Kasumi-1 (cell line): ENCODE measurements at regions not wholly inside any gene's neighbourhood (a gene's known extent, or its start where the extent isn't known, plus 50 kb on each side); places are given as distances from the start of the nearest gene placed in this dataset.

Source experiments
- DNase-seq, 2 experiments: peaks; one replicate each; lab custom pipeline; 2025; lab: John Stamatoyannopoulos, UW

DNA sequence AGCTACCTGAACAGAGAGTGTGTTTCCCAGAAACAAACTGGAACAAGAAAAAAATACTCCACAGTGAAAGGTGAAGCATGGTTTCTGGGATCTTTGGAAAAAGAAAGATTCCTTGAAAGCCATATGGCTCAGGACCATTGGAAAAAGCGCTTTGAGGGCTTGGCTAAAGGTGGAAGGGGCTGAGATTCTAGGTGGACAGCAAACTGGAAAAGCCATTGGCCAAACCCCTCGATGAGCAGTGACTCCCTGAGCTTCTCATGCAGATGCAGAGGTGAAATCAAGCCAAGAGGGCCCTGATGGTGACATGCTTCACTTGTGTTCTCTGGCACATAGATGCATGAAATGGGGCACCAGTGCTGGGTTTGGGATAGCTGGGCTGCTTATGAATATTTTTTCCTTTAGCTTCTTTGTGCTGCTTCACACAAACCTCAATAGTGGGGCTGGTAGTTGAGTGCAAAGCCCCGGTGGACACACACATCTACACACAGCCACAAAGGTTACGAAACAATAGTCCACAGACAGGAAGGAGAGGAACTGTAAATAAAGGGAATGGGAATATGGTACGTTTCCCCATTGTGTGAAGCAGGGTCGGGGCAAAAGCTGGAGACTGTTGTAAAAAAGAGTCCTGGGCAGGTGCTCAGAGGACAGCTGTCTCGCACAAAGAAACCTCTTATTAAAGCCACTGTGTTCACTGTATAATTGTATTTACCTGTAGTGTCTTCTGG, 117.8 kb downstream of the FOXA2 start:
- no peak for DNase-seq

DNA sequence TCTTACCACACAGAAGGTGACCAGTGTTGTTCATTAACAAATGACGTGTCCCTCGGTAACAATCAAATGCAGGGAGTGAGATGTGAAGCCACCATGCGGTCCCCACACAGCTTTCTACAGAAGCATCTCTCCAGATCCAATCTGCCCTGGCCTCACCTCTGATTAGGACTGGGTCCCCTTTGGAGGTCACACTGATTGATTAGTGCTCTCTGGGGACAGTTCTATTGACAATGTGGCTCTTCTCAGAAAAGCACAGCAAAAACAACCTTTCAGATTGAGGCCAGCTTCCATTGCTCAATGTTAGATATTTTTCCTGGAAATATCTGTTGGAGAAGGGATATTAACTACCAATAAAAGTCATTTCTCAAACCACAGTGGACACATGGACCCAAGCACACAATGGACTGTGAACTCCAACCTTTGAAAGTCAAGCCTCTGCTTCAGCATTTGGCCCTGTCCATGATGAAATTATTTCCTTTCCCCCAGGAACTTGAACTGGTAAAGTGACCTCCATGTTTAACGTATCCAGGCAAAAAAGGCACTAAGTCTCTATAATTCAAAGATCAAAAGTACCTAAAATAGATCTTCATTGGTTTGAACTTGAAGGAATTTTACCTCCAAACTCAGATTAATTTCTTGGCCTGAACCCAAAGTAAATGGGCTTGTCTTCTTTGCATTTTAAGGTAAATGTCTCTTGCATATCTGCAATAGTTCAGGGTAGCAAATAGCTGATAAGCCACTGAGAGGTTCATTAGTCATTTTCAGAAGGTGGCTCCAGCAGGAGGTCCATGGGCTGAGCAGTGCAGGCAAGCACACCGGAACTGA, 118.5 kb downstream of the FOXA2 start:
- DNase-seq = no peak

DNA sequence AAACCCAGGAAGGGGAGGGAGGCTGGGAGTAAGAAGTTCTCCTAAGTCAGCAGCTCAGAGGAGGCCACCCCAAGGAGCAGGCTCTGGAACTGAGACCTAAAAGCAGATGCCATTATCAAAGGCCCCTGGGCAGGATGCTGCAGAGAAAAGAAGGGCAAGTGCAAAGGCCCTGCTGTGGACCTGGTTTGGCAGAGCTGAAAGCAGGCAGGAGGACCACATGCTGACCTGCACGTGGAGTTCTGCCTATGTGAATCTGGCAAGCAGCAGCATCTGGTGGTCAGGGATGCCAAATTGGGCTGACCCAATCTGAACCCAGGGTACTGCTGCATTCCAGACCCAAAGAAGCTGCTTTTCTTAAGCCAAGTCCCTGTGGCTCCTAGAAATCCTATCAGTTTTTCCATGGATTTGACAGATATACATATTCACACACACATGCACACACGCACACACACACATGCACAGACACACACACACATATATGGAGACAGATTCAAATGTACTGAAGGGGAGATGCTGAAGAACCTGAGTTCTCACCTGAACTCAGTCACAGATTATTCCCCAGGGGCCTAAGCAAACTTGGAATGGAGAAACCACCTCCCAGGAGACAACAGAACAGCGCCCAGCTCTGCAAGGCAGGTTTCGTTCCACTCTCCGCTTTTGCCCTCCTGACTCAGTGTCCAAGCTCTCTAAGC, 119.9 kb downstream of the FOXA2 start:
- DNase-seq = no peak

DNA sequence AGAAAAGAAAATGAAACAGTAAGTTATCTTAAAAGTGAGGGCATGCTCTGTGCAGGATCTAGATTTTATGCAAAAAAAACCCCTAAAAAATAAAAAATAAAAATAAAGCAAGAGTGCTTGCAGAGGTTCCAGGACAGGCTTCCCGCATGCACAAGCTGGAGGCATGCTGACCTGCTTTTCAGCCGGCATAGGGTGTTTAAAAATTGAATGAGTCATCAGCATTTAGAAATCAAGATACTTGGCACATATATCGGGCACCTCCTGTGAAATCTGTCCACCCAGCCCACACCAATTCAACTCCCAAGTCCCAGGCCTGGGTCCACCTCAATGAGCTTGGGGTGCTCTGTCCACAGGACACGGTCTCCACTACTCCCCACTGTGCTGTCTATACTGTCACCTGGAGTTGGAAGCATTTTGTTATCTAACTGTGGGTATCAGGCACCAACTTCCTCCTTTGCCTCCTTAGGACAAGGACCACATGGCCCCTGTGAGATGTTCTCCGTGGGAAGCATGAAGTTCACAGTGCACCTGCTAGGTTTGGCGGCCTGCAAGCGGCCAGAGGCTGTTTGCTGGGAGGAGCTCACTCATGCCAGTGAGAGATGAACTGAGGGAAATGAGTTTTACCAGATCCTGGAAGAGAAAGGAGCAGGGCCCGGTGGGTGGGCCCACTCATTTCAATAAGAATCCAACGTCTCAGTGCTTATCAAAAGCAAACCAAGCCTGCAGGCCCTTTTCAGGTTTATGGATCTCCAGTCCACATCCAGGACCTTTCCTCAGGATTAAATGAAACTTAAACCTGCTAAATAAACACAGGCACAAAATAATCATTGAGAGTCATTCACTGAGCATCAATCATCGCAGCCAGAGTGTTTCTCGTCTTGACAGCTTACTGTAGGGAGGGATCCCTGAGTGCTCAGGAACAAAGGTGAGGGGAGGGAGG, 121.1 kb downstream of the FOXA2 start:
- no peak for DNase-seq

DNA sequence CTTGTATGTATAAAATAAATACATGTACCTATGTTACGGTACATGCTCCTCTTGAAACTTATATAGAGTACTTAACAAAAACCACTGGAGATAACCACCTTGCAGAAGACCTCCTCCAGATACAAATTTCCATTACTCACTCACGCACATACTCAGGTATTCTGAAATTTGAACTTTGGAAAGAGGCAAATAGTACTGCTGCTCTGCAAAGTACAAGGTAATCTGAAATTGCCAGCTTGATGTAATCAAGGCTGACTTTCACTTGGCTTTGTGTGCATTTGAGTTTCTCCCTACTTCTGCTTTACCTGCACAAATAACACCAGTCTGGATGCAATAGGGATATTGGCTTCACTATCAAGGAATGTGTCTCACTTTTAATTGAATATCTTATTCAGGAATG, 123.6 kb downstream of the FOXA2 start:
- no peak for DNase-seq

DNA sequence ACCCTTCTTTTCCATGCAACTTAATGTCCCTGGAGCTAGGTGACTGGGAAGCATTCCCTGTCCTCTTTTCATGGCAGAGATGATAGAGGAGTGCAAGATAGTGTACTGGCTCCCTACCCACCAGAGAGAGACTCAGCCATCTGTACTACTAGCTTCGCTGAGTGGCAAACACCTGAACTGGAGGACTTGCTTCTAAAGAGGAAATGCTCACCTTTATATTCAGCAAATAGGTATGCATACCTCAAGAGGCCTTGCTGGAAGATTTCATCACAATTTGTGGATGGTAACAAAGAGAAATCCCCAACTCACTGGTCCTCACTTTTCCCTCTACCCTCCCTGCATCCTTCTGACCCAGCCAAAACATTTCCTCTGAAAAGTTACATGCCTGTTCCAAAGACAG, 124.1 kb downstream of the FOXA2 start:
- DNase-seq = no peak

DNA sequence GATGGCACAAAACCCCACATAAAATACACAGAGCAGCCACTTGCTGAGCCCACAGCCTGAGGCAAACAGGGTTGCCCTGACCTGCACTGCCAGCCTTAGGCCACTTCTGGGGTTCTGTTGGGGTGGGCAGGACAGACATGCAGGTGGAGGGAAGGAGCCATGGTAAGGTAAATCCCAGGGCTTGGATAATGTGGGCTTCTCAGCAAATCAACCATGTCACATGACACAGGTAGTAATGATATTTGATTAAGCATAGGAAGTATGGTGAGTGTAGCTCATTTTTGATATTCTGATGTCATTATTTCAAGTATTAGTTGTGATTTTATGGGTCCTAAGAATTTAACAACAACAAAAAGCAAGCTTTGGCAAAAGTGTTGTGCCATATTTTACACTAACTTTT, 124.6 kb downstream of the FOXA2 start:
- DNase-seq = no peak

DNA sequence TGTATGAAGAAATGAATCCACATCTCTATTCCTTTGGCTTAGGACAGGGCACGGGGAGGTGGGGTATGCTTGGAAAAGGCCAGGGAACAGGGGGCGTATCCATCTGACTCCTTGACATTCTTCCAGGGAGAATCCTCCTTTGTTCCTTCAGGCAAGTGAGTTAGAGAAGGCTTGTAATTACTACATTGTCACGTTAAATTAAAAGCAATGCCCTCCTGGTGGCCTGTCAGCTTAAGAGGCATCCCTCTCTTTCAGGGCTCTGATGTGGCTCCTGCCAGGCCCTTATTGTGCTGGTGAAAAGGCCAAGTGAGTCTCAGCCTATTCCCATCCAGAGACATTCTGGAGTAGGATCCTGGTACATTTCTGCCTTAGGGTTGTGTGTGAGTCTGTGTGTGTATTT, 128.3 kb downstream of the FOXA2 start:
- no peak for DNase-seq

DNA sequence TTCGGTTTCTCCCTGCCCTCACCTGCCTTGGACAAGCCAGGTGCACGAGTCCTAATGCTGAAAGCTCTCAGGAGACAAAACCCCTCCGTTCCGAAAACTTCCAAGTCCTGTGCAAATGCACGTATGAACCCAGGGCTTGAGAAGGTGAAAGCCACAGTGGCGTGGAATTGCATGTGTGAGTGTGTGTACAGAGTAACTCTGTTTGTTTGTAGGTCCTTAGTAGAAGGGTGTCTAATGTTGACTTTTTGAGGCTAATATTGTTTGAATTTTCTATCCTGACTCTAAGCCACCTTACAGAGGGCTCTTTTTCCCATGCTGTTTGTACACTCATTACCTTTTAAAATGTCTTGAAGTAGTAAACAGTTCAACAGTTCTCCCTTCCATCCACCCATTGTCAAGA, 129.1 kb downstream of the FOXA2 start:
- no peak for DNase-seq

DNA sequence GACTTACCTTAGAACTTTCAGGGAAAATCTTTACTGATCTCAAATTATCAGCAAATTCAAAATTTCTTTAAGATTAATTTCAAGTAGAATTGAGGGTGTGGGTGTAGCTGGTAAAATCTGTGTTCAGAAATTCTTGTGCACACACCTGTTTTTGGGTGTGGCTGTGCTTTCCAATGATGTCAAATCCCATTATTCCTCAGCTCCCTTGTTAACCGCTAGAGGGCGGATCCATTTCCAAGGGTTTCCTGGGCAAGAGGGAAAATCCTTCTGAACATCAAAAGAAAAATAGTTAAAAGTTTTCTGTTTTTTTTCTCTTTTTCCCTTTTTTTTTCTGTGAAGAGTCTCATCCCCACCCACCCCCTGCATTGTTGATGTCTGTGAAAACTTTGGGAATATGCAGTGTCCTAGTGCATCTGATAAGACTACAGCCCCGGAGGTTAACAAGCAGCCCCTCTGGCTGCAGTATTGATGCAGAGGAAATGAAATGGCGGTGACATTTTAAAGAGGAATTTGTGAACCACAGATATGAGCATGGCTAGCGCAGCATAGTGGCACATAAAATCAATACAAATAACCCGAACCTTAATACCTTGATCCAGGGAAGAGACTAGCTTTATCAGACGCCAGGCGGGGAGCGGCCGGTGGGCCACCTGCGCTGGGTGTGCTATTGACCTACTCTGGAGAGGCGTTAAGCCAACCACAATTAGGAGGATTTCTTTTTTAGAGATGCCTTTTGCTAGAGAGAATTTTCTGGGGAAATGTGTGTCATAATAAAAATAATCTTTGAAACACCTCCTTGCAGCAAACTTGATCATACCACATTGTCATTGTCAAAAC, 130.9 kb downstream of the FOXA2 start:
- no peak for DNase-seq

DNA sequence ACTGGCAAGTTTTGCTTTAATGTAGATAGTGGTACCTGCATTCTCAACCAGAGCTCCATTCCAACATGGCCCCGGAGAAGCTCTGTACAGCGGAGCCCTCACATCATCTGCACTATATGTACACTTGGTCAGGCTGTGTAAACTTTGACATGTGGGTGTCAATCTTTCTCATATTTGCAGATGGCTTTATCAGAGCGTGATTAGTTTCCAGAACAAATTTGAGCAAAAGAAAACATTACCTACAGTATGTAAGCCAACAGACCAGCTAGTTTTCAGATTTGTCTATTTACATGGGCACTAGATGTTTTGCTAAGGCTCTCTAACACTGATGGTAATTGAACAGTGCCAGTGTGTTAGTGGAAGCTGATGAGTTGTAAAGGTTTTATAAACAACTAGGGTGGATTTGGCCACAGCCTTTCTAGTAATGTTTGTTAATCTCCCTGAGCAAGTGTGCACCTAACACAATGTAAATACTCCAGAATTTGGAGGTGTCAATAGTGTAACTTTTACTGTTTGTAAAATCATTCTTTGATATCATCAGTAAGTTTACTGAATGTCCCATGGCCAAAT, 131.8 kb downstream of the FOXA2 start:
- DNase-seq = no peak

DNA sequence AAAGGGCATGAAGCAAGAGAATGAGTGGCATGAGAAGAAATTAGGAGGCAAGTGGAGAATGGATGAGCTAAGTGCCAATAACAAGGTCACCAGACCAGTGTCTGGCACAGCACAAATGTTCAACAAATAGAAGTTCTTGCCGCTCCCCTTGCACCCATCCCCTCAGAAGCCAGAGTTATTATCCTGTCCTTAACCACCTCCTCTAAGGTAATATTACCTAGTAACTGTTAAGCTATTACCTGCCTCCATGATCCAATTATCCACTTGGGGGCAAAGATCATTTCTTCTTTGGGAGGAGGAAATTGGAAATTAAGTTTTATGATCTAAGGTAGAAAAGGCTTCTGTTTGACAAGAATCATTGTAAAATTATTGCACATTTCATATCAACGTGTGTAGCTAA, 133.8 kb downstream of the FOXA2 start:
- no peak for DNase-seq

DNA sequence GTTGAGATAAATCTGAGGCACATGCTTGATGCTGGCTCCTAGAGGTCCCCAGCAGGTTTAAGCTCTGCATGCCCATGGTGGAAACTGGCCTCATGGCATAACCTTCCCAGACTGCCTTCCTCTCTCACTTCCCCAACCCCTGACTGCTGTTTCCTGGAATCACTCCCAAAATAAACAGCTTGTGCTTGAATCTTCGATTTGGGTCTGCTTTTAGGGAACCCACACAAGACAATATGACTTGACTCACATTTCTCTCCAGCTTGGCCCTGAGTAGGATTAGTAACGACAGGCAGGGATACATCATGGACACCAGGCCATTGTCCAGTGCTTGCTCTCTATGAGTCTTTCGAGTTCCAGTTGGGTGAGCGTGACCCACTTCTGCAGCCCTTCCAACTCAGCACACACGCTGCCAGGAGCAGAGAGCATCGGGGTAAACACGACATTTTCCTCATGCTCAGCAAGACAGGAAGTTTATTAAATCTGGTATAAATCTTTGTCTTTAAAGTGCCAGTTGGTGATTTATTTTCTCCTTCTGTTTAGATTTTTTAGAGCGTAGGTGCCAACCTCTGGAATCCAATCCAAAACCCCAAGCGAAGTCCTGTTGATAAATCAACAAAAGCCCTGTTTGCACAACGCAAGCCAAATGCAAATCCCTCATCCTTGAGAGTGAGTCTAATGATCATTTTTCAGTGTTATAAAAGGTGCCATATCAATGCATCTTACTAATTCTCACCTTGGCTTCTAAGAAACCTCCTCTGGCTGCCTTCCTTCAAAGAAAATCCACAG, 135.0 kb downstream of the FOXA2 start:
- no peak for DNase-seq

DNA sequence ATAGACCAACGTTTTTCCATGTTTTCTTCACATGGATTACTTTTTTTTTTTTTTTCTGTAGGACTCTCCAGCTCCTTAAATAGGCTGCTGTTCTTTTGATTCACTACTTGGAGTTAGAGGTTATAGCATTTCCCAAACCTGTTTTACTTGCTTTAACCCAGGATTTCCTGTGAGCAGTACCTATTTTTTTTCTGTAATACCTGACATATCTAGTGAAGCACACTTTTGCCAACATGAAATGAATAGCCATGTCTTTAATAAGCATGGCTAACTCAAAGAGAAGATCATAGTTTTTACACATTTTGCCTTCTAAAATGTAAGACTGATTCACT, 137.0 kb downstream of the FOXA2 start:
- no peak for DNase-seq

DNA sequence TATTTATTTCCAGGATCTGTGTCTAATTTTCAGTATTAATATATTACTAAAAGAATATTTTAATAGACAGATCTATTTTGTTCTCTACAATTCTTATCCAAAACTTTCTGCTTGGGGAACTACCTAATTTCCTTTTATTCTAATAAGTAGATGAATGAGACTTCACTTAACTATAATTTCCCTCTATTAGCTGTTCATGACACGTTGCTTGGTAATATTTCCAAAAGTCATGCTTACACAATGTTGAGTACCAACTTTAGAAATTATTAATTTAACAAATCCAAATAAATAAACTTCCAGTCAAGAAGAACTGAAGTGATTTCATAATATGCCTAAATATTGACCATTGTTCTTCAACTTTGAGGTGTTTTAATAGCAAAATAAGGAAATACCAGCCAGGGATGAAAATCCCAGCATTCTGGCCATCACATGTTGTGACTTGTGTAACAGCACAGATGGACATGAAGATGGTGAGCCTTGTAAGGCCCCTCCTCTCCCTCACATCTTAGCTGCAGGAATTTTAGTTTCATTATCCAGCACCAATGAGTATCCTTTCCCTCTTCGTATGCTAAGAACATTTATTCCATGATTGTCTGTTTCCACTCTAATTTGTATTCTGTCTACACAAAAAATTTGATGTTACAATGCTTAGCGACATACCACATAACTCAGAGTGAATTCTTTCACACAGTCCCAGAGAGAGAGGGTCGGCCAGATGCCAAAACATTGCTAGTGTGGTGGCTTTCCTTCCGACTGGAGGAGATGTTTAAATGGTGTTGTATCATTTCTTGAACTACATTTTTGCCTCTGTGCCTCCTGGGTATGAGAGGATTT, 137.5 kb downstream of the FOXA2 start:
- DNase-seq = no peak

DNA sequence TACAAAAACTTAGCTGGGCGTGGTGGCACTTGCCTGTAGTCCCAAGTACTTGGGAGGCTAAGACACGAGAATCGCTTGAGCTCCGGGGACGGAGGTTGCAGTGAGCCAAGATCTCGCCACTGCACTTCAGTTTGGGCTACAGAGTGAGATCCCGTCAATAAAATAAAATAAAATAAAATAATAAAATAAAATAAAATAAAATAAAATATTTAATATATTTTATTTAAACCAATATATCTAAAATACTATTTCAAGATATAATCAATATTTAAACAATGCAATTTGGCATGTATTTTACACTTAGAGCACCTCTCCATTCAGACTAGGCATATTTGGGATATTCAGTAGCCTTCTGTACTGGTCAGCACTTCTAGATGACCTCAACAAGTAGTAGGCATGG, 142.1 kb downstream of the FOXA2 start:
- DNase-seq = no peak

DNA sequence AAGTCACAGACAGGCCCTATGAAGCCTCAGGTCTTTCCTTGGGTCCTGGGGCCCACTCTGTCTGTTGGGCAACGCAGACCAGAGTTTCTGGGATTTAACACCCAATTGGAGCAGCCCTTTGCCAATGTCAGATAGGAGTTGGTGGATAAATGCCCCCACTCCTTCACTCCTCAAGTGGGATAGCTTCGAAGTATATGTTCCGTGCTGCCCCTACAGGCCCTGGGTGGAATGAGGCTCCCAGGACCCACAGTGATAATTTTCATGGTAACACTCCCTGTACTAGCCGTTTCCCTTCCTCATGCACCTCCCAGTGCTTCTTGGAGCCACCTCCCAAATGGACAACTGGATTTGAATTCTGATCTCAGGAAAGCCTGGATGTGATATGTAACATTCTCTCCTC, 145.4 kb downstream of the FOXA2 start:
- no peak for DNase-seq

DNA sequence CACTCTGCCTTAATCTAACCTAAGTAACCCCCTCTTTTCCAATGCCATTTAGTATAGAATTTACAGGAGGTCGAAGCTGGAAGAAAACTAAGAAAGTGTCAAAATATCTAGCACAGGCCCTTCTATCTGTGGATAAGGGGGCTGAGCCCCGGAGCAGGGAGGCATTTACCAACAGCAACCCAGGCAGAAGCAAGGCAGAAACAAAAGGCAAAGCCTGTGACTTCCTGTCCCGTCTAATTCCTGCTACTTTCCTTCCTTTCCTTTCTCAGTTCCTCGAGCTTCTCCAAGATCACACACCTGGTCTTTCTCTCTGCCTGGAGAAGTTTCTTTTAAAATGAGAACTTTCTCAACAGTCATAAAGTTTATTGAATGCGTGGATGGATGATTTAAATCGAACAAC, 146.0 kb downstream of the FOXA2 start:
- no peak for DNase-seq

DNA sequence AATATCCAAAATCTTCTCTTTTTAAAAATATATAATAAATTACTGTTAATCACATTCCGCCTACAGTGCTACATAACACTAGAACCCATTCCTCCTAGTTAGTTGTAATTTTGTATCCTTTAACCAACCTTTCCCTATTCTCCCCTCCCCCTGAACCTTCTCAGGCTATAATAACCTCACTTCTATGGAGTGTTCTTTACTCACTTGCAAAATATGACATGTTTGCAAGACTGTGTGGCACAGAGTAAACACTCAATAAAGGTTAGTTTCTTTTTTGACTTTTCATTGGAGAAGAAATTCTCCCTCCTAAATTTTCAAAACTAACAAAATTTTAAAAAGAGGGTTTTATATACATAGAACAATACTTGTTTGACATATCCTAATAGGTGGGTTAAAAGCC, 147.0 kb downstream of the FOXA2 start:
- no peak for DNase-seq
